GM13976 (cell line): ENCODE measurements at regions not wholly inside any gene's neighbourhood (a gene's known extent, or its start where the extent isn't known, plus 50 kb on each side); places are given as distances from the start of the nearest gene placed in this dataset.

ENCODE experiments used
- DNase-seq: peaks from one replicate; pipeline ENCODE4 v3.0.0; 2012; ENCODE audit warnings: low spot score
- in situ Hi-C: fragments of 300-500 bp; cut with MboI; formaldehyde crosslinking; loops from one replicate; pipeline ENCODE4 v1.12.0; 2022; ENCODE audit warnings: low sequenced_read_pairs, mixed read lengths, inconsistent platforms; ENCODE audit not compliant: unreplicated experiment
- TF ChIP-seq, protein P1 (sequence below): IDR thresholded peaks from 2 replicates; pipeline ENCODE4 v1.5.1; 2012; ENCODE audit warnings: borderline replicate concordance, mild to moderate bottlenecking; ENCODE audit not compliant: insufficient read depth; ENCODE audit errors: extremely low read depth, missing control alignments, control extremely low read depth

DNA sequence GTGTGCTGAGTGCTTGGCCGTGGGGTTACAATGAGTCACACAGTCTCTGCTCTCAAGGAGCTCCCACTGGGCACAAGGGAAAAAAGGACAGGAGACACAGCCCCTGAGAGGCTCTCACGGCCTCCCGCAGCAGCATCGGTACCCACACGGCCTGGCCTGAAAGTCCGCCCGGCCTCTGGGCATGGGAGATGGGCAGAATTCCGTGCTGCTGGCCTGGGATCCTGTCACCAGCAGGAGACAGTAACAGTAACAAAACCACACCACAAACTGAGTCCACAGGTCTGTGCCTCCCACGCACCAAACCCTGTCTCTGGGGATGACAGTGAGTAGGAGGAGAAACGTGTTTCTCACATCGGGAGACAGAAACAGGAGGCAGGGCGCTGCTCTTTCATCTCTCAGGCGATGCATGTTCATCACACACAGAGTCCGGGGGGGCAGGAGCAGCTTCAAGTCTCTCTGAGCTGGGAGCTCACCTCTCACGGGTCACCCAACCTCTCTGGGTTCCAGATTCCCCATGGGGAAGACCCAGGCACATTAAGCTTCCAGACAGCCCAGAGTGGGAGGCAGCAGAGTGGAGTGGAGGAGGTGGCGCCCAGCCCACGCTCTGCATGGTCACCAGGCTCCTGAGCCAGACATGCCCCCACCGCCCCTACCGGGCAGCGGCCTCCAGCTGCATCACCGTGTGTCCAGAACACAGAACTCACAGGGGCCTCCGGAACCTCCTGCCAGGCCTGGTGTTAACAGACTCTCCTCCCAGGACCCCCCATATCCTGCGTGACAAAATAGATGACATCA lies 124.7 kb upstream of the VSTM2B start:
- in situ Hi-C loops = no loop called here
- TF ChIP-seq, protein P1, sequence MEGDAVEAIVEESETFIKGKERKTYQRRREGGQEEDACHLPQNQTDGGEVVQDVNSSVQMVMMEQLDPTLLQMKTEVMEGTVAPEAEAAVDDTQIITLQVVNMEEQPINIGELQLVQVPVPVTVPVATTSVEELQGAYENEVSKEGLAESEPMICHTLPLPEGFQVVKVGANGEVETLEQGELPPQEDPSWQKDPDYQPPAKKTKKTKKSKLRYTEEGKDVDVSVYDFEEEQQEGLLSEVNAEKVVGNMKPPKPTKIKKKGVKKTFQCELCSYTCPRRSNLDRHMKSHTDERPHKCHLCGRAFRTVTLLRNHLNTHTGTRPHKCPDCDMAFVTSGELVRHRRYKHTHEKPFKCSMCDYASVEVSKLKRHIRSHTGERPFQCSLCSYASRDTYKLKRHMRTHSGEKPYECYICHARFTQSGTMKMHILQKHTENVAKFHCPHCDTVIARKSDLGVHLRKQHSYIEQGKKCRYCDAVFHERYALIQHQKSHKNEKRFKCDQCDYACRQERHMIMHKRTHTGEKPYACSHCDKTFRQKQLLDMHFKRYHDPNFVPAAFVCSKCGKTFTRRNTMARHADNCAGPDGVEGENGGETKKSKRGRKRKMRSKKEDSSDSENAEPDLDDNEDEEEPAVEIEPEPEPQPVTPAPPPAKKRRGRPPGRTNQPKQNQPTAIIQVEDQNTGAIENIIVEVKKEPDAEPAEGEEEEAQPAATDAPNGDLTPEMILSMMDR = no peak
- no peak for DNase-seq

DNA sequence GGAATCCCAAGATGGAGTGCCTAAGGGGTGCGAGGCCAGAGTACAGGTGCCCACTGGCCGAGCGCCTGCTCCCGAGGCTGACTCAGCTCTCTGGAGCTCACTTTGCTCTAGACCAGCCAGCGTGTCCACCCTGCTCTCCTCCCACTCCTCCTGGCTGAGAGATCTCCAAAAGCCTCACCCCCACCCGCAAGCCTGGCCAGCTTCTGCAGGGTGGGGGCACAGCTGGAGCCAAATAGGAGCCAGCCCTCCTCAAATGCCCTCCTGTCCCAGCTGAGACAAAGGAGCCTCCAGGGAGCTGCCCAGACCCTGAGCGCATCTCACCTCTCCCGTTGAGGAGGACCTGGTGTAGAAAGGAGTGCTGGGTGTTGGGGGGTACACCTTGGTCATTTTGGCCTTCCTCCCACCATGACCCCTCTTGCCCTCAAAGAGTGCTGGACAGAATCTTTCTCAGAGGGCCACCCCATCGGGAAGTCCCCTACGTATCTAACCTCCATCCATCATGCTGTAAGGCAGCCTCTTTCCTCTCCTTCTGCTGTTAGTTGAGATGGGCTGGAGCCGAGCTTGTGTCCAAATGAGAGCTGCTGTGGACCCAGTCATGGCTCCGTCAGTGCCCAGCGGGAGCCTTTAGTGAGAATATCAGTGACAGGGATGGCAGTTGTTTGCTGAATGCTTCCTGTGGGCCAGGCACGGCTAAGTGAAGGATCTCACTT lies 123.9 kb upstream of the VSTM2B start:
- DNase-seq = no peak
- TF ChIP-seq, protein P1 = no peak
- in situ Hi-C loops = no loop called here

DNA sequence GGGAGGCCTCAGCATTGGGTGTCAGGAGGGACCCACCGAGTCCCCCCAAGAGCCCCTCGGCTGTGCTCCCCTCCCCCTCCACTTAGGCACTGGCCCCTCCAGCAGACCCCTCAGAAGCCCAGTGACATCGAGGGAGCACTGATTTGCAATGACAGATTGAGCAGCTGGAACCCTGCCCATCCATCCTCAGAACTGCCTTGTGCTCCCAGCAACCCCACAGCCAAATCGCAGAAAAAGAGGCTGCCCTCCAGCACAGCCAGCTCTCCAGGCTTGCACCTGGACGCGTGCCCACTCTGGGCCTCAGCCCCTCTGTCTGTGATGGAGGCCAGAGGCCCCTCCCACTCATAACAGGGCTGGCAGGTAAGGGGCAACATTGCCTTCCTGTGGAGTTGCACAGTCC lies 123.2 kb upstream of the VSTM2B start:
- TF ChIP-seq, protein P1 = no peak
- no peak for DNase-seq
- in situ Hi-C loops = no loop called here

DNA sequence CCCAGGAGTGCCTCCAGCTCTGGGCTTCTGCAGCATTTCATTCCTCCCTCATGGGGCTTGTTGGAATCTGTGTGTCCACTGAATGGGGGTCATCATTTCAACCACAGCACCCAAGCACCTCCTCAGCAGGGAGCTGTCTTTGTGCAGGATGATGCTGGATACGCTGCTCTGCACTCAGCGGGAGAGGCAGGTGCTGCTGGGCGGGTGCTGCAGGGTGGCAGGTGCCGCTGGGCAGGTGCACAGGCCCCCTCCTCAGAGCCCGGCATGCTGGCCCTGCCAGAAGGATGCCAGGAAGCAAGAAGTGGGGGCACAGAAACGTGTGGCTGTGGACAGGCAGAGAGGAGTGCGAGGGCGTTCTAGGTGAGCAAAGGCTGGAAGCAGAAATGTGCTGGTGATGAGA lies 121.8 kb upstream of the VSTM2B start:
- in situ Hi-C loops = no loop called here
- TF ChIP-seq, protein P1 = no peak

DNA sequence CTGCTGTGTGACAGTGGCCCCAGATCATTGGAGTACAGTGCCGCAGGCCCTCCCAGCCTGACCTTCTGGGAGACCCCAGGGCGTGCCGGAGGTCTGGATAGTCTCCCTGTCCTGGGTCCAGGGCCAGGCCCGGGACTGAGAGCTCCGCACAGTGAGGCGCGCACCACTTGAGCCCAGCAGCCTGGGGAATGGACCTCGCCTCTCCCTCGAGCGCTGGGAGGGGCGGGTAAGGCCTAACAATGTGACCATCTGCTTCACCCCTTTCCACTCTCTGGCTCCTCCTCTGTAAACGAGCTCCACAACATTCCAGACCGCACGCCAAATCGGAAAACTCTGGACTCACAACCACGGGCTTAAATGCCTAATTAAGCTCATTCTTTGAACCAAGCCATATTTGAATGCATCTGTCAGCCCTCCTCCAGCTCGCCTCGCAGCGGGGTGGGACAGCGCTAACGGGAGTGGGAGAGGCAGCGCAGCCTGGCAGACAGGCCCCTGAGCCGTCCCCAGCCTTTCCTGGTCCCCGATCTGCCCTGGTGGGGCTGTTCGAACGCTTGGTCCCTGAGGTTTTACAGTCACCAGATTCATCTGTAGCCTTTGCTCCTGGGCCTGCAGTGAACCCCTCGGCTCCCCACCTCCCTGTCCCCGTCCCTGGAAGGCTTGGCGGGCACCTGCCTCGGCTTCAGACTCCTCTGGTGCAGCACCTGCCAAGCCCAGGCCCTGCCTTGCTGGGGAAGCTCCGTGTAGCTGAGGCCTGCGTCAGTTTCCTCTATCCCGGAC lies 120.7 kb upstream of the VSTM2B start:
- TF ChIP-seq, protein P1 = no peak
- no peak for DNase-seq

More for the DNA sequence above, 121.8 kb upstream of the VSTM2B start:
- no peak for DNase-seq

DNA sequence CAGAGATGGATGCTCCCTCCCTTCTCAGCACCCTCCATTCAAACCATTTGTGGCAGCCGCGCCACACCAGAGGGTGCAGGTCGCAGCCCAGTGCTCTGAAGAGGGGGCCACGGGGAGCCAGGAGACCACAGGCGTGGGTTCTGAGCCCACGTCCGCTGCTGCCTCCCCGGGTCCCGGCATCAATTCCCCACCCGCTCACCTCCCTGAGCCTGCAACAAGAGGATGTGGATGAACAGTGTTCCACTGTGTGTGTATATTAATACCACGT lies 120.1 kb upstream of the VSTM2B start:
- TF ChIP-seq, protein P1 = no peak
- DNase-seq = no peak
- in situ Hi-C loops = no loop called here

More for the DNA sequence above, 120.7 kb upstream of the VSTM2B start:
- in situ Hi-C loops = no loop called here
